ENCODE measurements at regions not wholly inside any gene's neighbourhood (a gene's known extent, or its start where the extent isn't known, plus 50 kb on each side); places are given as distances from the start of the nearest gene placed in this dataset.

DNA sequence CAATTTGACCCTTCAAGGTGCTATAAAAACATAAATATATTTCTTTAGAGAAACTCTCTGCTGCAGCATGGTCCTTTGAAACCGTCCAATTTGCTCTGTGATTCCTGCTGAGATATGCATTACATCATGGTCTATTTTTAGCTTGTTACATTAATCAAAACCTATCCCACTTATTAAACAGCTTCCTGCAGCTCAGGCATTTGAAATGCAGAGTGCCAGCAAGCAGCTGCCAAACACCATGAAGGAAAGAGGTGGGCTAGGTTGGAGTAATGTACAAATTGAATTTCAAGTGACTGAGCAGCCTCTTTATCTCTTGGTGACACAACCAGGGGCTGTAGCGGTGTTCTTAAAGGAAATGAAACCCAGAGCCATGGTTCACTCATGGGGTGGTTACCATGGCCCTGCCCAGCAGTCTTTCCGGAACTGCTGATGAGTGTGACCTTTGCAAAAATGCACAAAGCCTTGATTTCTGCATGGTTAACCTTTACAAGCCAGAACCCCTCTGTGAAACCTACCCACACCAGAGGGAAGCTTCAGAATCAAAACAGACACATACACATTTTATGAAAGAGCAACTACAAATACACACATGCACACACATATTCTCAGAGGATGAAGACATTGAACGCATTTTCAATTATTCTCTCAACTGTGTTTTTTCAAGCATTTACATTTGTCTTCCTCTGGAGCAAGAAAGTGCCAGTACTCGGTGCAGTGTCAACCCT lies 155.8 kb upstream of the ZNF608 start:
- ChIA-PET POLR2A (interaction anchor here (0.6 kb wide), 1 partner anchor 421 kb away, joined by 4 read pairs; no protein-coding TSS in a partner anchor), CTCF (no interaction called here)
- Histone ChIP-seq H3K4me1 (ENCODE audit: control insufficient read depth, insufficient read depth, low read length) (peaks cover 31% of the 10 kb centered on the region), H3K4me3 (ENCODE audit: low read depth in 2 of 2, low read length in 2 of 2) (no peak overlapping the region), H3K9me3 (ENCODE audit: control insufficient read depth, insufficient read depth, low read depth, low read length) (no peaks in the 10 kb centered on the region), H3K27ac (ENCODE audit: low read length) (peak overlapping the region; percentile 55; the same call in 1 of the 2 replicates), H3K27me3 (ENCODE audit: control insufficient read depth, insufficient read depth, low read length) (no peaks in the 10 kb centered on the region), H3K36me3 (ENCODE audit: control insufficient read depth, insufficient read depth, low read length) (no peaks in the 10 kb centered on the region)
- no TSS peak for BruUV-seq (replicated peaks)
- ATAC-seq, result no peak
- DNase-seq (ENCODE audit: low read depth, low spot score), result no peak
- in situ Hi-C loops (cut with HindIII; ENCODE audit: low pct_unique_long_range_greater_than_20kb, low sequenced_read_pairs), result no loop called here
- TF ChIP-seq TCF7L2 (IDR thresholded peaks at IDR 0.05; ENCODE audit: low read depth, low read length) (peak; percentile 64), POLR2AphosphoS5 (IDR thresholded peaks at IDR 0.05; ENCODE audit: low read depth, low read length) (no peak)
- intact Hi-C loops (cut with micrococcal nuclease; ENCODE audit: unreplicated experiment), result no loop called here

DNA sequence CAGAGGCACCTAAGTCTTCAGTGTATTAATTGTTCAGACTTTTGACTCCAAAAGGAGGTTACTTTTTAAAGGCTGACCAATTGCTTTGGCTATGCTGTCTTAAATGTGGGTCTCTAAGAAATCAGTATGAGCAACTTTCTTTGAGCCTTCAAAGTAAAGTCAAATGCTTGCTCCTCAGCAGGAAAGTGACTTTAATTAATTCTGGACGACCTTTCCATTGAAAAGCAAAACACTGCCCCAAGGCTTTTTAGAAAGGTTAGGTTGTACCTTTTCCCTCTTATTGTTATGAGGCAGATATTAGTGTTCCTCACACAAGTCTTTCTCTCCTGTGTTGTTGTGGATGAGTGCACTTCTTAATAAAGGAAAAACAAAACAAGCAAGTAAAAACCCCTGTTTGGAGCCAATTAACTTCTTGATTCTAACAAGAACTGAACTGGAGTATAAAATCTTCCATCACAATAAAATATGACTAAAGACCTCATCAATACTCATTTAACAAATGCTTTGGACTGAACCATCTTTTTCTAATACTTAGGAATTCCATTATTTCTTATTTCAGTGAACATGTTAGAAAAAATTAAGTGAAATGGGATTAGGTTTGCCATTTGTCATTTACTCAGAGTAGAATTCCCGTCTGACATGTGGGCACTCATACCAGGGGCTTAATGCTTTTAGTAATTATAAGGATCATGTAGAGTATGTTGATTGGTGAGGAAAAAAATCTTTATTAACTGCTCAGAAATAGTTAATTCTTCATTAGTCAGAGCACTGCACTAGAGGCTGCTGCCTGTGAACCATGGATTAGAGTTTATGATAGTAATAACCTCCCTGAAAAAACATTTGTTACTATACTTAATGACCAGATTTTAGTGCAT lies 159.1 kb upstream of the ZNF608 start:
- ATAC-seq (no peak), DNase-seq (ENCODE audit: low read depth, low spot score) (no peak)
- Histone ChIP-seq H3K36me3 (ENCODE audit: control insufficient read depth, insufficient read depth, low read length) (no peaks in the 10 kb centered on the region), H3K27ac (ENCODE audit: low read length) (peak overlapping the region; percentile 76), H3K4me3 (ENCODE audit: low read depth in 2 of 2, low read length in 2 of 2) (no peak overlapping the region), H3K4me1 (ENCODE audit: control insufficient read depth, insufficient read depth, low read length) (peaks cover 31% of the 10 kb centered on the region), H3K9me3 (ENCODE audit: control insufficient read depth, insufficient read depth, low read depth, low read length) (no peaks in the 10 kb centered on the region), H3K27me3 (ENCODE audit: control insufficient read depth, insufficient read depth, low read length) (no peaks in the 10 kb centered on the region)
- TF ChIP-seq TCF7L2 (IDR thresholded peaks at IDR 0.05; ENCODE audit: low read depth, low read length) (no peak), POLR2AphosphoS5 (IDR thresholded peaks at IDR 0.05; ENCODE audit: low read depth, low read length) (no peak), SIN3A (IDR thresholded peaks at IDR 0.05; ENCODE audit: borderline replicate concordance, insufficient read depth, low read depth, low read length) (no peak)
- TF ChIP-seq, protein P1, sequence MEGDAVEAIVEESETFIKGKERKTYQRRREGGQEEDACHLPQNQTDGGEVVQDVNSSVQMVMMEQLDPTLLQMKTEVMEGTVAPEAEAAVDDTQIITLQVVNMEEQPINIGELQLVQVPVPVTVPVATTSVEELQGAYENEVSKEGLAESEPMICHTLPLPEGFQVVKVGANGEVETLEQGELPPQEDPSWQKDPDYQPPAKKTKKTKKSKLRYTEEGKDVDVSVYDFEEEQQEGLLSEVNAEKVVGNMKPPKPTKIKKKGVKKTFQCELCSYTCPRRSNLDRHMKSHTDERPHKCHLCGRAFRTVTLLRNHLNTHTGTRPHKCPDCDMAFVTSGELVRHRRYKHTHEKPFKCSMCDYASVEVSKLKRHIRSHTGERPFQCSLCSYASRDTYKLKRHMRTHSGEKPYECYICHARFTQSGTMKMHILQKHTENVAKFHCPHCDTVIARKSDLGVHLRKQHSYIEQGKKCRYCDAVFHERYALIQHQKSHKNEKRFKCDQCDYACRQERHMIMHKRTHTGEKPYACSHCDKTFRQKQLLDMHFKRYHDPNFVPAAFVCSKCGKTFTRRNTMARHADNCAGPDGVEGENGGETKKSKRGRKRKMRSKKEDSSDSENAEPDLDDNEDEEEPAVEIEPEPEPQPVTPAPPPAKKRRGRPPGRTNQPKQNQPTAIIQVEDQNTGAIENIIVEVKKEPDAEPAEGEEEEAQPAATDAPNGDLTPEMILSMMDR (IDR thresholded peaks at IDR 0.05), result no peak
- TF ChIP-seq, protein P2, sequence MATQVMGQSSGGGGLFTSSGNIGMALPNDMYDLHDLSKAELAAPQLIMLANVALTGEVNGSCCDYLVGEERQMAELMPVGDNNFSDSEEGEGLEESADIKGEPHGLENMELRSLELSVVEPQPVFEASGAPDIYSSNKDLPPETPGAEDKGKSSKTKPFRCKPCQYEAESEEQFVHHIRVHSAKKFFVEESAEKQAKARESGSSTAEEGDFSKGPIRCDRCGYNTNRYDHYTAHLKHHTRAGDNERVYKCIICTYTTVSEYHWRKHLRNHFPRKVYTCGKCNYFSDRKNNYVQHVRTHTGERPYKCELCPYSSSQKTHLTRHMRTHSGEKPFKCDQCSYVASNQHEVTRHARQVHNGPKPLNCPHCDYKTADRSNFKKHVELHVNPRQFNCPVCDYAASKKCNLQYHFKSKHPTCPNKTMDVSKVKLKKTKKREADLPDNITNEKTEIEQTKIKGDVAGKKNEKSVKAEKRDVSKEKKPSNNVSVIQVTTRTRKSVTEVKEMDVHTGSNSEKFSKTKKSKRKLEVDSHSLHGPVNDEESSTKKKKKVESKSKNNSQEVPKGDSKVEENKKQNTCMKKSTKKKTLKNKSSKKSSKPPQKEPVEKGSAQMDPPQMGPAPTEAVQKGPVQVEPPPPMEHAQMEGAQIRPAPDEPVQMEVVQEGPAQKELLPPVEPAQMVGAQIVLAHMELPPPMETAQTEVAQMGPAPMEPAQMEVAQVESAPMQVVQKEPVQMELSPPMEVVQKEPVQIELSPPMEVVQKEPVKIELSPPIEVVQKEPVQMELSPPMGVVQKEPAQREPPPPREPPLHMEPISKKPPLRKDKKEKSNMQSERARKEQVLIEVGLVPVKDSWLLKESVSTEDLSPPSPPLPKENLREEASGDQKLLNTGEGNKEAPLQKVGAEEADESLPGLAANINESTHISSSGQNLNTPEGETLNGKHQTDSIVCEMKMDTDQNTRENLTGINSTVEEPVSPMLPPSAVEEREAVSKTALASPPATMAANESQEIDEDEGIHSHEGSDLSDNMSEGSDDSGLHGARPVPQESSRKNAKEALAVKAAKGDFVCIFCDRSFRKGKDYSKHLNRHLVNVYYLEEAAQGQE (IDR thresholded peaks at IDR 0.05; ENCODE audit: insufficient read depth in 1 of 2, low read depth in 2 of 2, low read length in 1 of 2), result no peak
- no TSS peak for BruUV-seq (replicated peaks)
- ChIA-PET CTCF (no interaction called here), POLR2A (no interaction called here)
- in situ Hi-C loops (cut with HindIII; ENCODE audit: low pct_unique_long_range_greater_than_20kb, low sequenced_read_pairs), result no loop called here
- intact Hi-C loops (cut with micrococcal nuclease; ENCODE audit: unreplicated experiment), result no loop called here
